RWPE2 (cell line): ENCODE measurements at regions not wholly inside any gene's neighbourhood (a gene's known extent, or its start where the extent isn't known, plus 50 kb on each side); places are given as distances from the start of the nearest gene placed in this dataset.

Experiments
- ATAC-seq: fragments of 200-7000 bp; cut with Tn5 transposase; 3 replicates; pipeline ENCODE4 v1.9.1; 2021; ENCODE audit warnings: low read depth
- DNase-seq: peaks from one replicate; pipeline ENCODE4 v3.0.0-alpha.2; 2020; ENCODE audit warnings: low spot score
- H3K27ac ChIP-seq: fragments of 450-650 bp; 2 replicates; pipeline ENCODE4 v1.5.1; 2017; ENCODE audit warnings: mild to moderate bottlenecking; ENCODE audit not compliant: poor library complexity, severe bottlenecking
- H3K27me3 ChIP-seq: fragments of 250-450 bp; sonication (Bioruptor Pico); 2 replicates; pipeline ENCODE4 v1.5.1; 2021; ENCODE audit warnings: mild to moderate bottlenecking, moderate library complexity; ENCODE audit not compliant: insufficient read depth, poor library complexity, severe bottlenecking
- H3K36me3 ChIP-seq: fragments of 250-450 bp; sonication (Bioruptor Pico); 2 replicates; pipeline ENCODE4 v1.5.1; 2020; ENCODE audit warnings: low read depth, mild to moderate bottlenecking, moderate library complexity
- H3K4me1 ChIP-seq: fragments of 250-450 bp; sonication (Bioruptor Pico); 2 replicates; pipeline ENCODE4 v1.5.1; 2021; ENCODE audit warnings: mild to moderate bottlenecking, moderate library complexity; ENCODE audit not compliant: insufficient read depth, poor library complexity, severe bottlenecking
- H3K4me3 ChIP-seq: fragments of 250-450 bp; sonication (Bioruptor Pico); 2 replicates; pipeline ENCODE4 v1.5.1; 2021; ENCODE audit warnings: mild to moderate bottlenecking, moderate library complexity; ENCODE audit not compliant: severe bottlenecking
- H3K9me3 ChIP-seq: fragments of 250-450 bp; sonication (Bioruptor Pico); 2 replicates; pipeline ENCODE4 v1.5.1; 2021; ENCODE audit warnings: mild to moderate bottlenecking, moderate library complexity; ENCODE audit not compliant: severe bottlenecking
- CTCF ChIP-seq: fragments of 450-650 bp; IDR thresholded peaks from one replicate; pipeline ENCODE4 v1.5.1; 2017; ENCODE audit warnings: mild to moderate bottlenecking, moderate library complexity; ENCODE audit not compliant: poor library complexity, severe bottlenecking

- Histone ChIP-seq H3K4me3 (no peak overlapping the region), H3K27me3 (no peaks in the 10 kb centered on the region), H3K9me3 (no peaks in the 10 kb centered on the region), H3K36me3 (no peaks in the 10 kb centered on the region), H3K27ac (no peak overlapping the region), H3K4me1 (no peaks in the 10 kb centered on the region)
- DNase-seq (no peak), ATAC-seq (no peak)
- TF ChIP-seq CTCF = no peak
Measured at GRCh38 chr6:164861967-164862366, 447.4 kb downstream of the C6orf118 start.

- Histone ChIP-seq H3K27ac (no peak overlapping the region), H3K4me1 (no peaks in the 10 kb centered on the region), H3K27me3 (no peaks in the 10 kb centered on the region), H3K4me3 (no peak overlapping the region), H3K9me3 (no peaks in the 10 kb centered on the region), H3K36me3 (no peaks in the 10 kb centered on the region)
- DNase-seq (no peak), ATAC-seq (no peak)
- TF ChIP-seq CTCF = no peak
Measured at GRCh38 chr6:164859816-164860215, 449.6 kb downstream of the C6orf118 start.

- DNase-seq = no peak
- Histone ChIP-seq H3K9me3 (no peaks in the 10 kb centered on the region), H3K4me1 (no peaks in the 10 kb centered on the region), H3K4me3 (no peak overlapping the region), H3K27ac (no peak overlapping the region), H3K27me3 (no peaks in the 10 kb centered on the region), H3K36me3 (no peaks in the 10 kb centered on the region)
- ATAC-seq = no peak
- no peak for TF ChIP-seq CTCF
Measured at GRCh38 chr6:164856138-164856537, 453.3 kb downstream of the C6orf118 start.

GRCh38 chr6:164855281-164855680, 454.1 kb downstream of the C6orf118 start:
- no peak for TF ChIP-seq CTCF
- Histone ChIP-seq H3K27me3 (no peaks in the 10 kb centered on the region), H3K4me1 (no peaks in the 10 kb centered on the region), H3K4me3 (no peak overlapping the region), H3K27ac (no peak overlapping the region), H3K9me3 (peaks cover 3% of the 10 kb centered on the region), H3K36me3 (no peaks in the 10 kb centered on the region)
- DNase-seq (no peak), ATAC-seq (no peak)

GRCh38 chr6:164854526-164854925, 454.9 kb downstream of the C6orf118 start:
- ATAC-seq = no peak
- H3K36me3 ChIP-seq = no peaks in the 10 kb centered on the region
- no peak for DNase-seq
- no peak for TF ChIP-seq CTCF
- peaks cover 3% of the 10 kb centered on the region for H3K9me3 ChIP-seq
- H3K27ac ChIP-seq = no peak overlapping the region
- no peaks in the 10 kb centered on the region for H3K27me3 ChIP-seq
- H3K4me3 ChIP-seq = no peak overlapping the region
- H3K4me1 ChIP-seq = no peaks in the 10 kb centered on the region
